Esophagus muscularis mucosa (tissue), 4 donors: ENCODE measurements at regions not wholly inside any gene's neighbourhood (a gene's known extent, or its start where the extent isn't known, plus 50 kb on each side); places are given as distances from the start of the nearest gene placed in this dataset.

Experiments used
- DNase-seq: peaks from one replicate; pipeline ENCODE4 v3.0.0-alpha.2; 2017; ENCODE audit errors: extremely low spot score
- H3K27ac ChIP-seq, 4 donors: fragments of 200-600 bp; sonication (generic); replicated peaks in 1 of 4; 1 replicate in 3 of 4; 2 replicates in 1 of 4; pipeline ENCODE4 v1.5.1; 2016 to 2019; ENCODE audit warnings: mild to moderate bottlenecking in 1 of 4
- H3K27me3 ChIP-seq, 4 donors: fragments of 200-600 bp; sonication (generic); one replicate each; pipeline versions ENCODE4 v1.5.1 to v1.6.0; 2016 to 2019
- H3K36me3 ChIP-seq, 4 donors: fragments of 200-600 bp; sonication (generic); one replicate each; pipeline ENCODE4 v1.5.1; 2016 to 2019
- H3K4me1 ChIP-seq, 4 donors: fragments of 200-600 bp; sonication (generic); one replicate each; pipeline ENCODE4 v1.5.1; 2016 to 2019
- H3K4me3 ChIP-seq, 4 donors: fragments of 200-600 bp; sonication (generic); 1 replicate in 2 of 4; 2 replicates in 2 of 4; pipeline ENCODE4 v1.5.1; 2016 to 2019; ENCODE audit warnings: mild to moderate bottlenecking in 4 of 4, moderate library complexity in 1 of 4
- H3K9me3 ChIP-seq, 4 donors: fragments of 200-600 bp; sonication (generic); 1 replicate in 3 of 4; 2 replicates in 1 of 4; pipeline ENCODE4 v1.5.1; 2016 to 2019
- CTCF ChIP-seq, 3 experiments: fragments of 200-600 bp in 2 of 3; fragments of 450-650 bp in 1 of 3; sonication (generic) in 2 of 3; IDR thresholded peaks; one replicate each; pipeline ENCODE4 v1.5.1; 2017 to 2019; ENCODE audit warnings: antibody characterized with exemption in 3 of 3, mild to moderate bottlenecking in 2 of 3, moderate library complexity in 1 of 3
- EP300 ChIP-seq: sonication (generic); formaldehyde crosslinking; IDR thresholded peaks from one replicate; pipeline ENCODE4 v1.6.1; 2017; ENCODE audit warnings: antibody characterized with exemption
- POLR2A ChIP-seq: fragments of 450-650 bp; IDR thresholded peaks from one replicate; pipeline ENCODE4 v1.6.1; 2017; ENCODE audit warnings: antibody characterized with exemption, moderate library complexity, mild to moderate bottlenecking, low read depth
- POLR2AphosphoS5 ChIP-seq, 2 donors: sonication (generic); formaldehyde crosslinking; IDR thresholded peaks; one replicate each; pipeline ENCODE4 v1.6.1; 2017; ENCODE audit warnings: antibody characterized with exemption in 2 of 2
- WGBS: methylation state at CpG from one replicate; pipeline ENCODE4 v1.1.5; 2018; 5-methylcytosine and 5-hydroxymethylcytosine counted together
- intact Hi-C: fragments of 100-400 bp; cut with DNase I; formaldehyde crosslinking; loops from one replicate; pipeline ENCODE4 v1.15.1; 2023

DNA sequence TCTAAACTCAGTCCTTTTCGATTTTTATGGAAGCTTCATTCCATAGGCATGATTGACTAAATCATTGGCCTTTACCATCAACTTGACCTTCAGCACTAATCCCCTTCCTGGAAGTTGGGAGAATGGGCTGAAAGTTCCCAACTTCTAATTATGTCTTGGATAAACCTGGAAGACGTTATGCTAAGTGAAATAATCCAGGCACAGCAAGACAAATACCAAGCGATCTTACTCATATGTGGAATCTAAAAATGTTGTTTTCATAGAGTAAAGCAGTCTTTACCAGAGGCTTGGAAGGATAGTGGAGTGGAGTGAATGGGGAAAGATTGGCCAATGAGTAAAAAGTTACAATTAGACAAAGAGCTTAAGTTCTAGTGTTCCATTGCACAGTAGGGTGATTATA is 1453.2 kb downstream of the PLA2G4A start:
- WGBS, result 62% methylated on average over 3 of the region's 3 CpGs
- DNase-seq, result no peak
- Histone ChIP-seq H3K4me3 (no peak overlapping the region), H3K9me3 (no peaks in the 10 kb centered on the region), H3K27ac (no peak overlapping the region), H3K27me3 (no peaks in the 10 kb centered on the region), H3K36me3 (no peaks in the 10 kb centered on the region), H3K4me1 (no peaks in the 10 kb centered on the region)
- intact Hi-C loops, result no loop called here
- TF ChIP-seq POLR2A, result no peak
- no peak for TF ChIP-seq EP300
- no peak for TF ChIP-seq POLR2AphosphoS5 (IDR thresholded peaks at IDR 0.05)
- no peak for TF ChIP-seq CTCF (IDR thresholded peaks at IDR 0.05)

GRCh38 chr1:188295157-188295556 is 1466.4 kb downstream of the PLA2G4A start:
- TF ChIP-seq POLR2AphosphoS5 (IDR thresholded peaks at IDR 0.05) (no peak), POLR2A (no peak), EP300 (no peak), CTCF (IDR thresholded peaks at IDR 0.05) (no peak)
- no peaks in the 10 kb centered on the region for H3K4me1 ChIP-seq
- no peaks in the 10 kb centered on the region for H3K27me3 ChIP-seq
- 95% methylated on average over 1 of the region's 1 CpG for WGBS
- H3K36me3 ChIP-seq, result no peaks in the 10 kb centered on the region
- intact Hi-C loops, result no loop called here
- H3K4me3 ChIP-seq, result no peak overlapping the region
- no peaks in the 10 kb centered on the region for H3K9me3 ChIP-seq
- no peak overlapping the region for H3K27ac ChIP-seq
- DNase-seq, result no peak

DNA sequence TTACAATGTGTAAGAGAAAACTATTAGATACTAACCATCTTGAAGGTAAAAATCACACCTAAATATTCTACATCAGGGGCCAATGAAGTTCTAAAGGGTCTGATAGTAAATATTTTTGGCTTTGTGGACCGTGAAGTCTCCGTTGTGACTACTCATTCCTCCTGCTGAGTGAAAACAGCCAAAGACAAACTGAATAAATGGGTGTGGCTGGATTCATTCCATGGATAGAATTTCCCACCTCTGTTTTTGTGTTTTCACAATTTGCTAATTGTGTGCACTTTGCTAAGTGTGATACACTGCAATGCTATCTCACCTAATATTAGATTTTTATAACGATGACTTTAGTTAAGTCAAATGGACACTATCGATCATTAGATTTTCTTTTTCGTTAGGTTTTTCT is 1474.0 kb downstream of the PLA2G4A start:
- Histone ChIP-seq H3K27ac (no peak overlapping the region), H3K4me1 (no peaks in the 10 kb centered on the region), H3K4me3 (no peak overlapping the region), H3K9me3 (peaks cover 0 to 7% (median 0%) of the 10 kb centered on the region in 4 donors), H3K27me3 (no peaks in the 10 kb centered on the region), H3K36me3 (no peaks in the 10 kb centered on the region)
- intact Hi-C loops, result no loop called here
- WGBS, result 88% methylated on average over 5 of the region's 5 CpGs
- DNase-seq, result no peak
- TF ChIP-seq CTCF (IDR thresholded peaks at IDR 0.05) (no peak), POLR2AphosphoS5 (IDR thresholded peaks at IDR 0.05) (no peak), EP300 (no peak), POLR2A (no peak)

DNA sequence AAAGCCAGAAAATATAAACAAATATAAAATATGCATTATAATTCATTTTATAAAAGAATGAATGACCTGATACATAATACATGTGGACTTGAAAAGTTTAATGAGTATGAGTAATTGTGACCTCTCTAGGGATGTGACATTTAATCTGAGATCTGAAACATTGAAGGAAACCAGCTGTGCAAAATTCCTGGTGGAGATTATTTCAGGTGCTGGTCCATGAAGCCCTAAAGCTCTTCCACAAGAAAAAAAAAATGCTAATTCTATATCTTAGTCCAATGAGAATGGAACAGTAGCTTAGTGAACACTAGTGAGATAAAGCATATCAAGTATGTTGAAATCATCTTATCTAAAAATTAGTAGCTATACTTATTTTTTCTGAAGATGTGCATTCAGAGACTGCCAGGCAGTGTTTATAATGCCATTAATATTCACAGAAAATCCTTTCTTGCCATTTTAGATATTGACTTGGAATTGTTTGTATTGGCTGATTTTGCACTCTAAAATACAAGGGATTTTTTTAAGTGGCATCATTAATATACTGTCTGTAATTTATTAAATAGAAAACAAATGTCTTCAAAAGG is 1485.9 kb downstream of the PLA2G4A start:
- no peaks in the 10 kb centered on the region for H3K4me1 ChIP-seq
- DNase-seq, result no peak
- H3K27ac ChIP-seq, result no peak overlapping the region
- H3K27me3 ChIP-seq, result no peaks in the 10 kb centered on the region
- H3K9me3 ChIP-seq, result no peaks in the 10 kb centered on the region
- intact Hi-C loops, result no loop called here
- no peak for TF ChIP-seq POLR2AphosphoS5 (IDR thresholded peaks at IDR 0.05)
- no peak for TF ChIP-seq EP300
- TF ChIP-seq POLR2A, result no peak
- no peak for TF ChIP-seq CTCF (IDR thresholded peaks at IDR 0.05)
- no peaks in the 10 kb centered on the region for H3K36me3 ChIP-seq
- H3K4me3 ChIP-seq, result no peak overlapping the region

DNA sequence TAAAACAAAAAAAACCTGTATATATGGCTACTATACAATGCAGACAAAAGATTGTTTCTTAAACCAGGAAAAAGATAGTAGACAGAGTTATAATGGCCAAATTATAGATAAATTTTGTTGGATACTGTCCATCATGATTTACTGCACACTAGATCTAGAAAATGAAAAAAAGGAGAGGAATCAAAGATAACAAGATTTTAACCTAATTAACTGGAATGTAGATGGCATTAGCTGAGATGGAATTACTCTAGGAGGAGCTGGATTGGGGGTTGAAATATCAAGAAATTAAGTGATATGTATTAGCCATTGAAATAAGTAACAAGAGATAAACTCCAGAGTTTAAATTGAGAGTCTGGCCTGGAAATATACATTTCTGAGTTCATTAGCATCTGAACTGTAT is 1489.1 kb downstream of the PLA2G4A start:
- TF ChIP-seq CTCF (IDR thresholded peaks at IDR 0.05) (no peak), POLR2A (no peak), EP300 (no peak), POLR2AphosphoS5 (IDR thresholded peaks at IDR 0.05) (no peak)
- Histone ChIP-seq H3K4me3 (no peak overlapping the region), H3K36me3 (no peaks in the 10 kb centered on the region), H3K27me3 (no peaks in the 10 kb centered on the region), H3K9me3 (no peaks in the 10 kb centered on the region), H3K27ac (no peak overlapping the region), H3K4me1 (no peaks in the 10 kb centered on the region)
- intact Hi-C loops, result no loop called here
- no peak for DNase-seq
